Keratinocyte (primary cell): ENCODE measurements at regions not wholly inside any gene's neighbourhood (a gene's known extent, or its start where the extent isn't known, plus 50 kb on each side); places are given as distances from the start of the nearest gene placed in this dataset.

Experiments used
- EZH2 ChIP-seq: IDR thresholded peaks from one replicate; pipeline ENCODE4 v1.6.1; 2012; ENCODE audit warnings: inconsistent platforms, mild to moderate bottlenecking, low read length, moderate library complexity
- TF ChIP-seq, protein P1 (sequence below), 3 experiments: IDR thresholded peaks in 1 of 3; conservative IDR thresholded peaks in 1 of 3; optimal IDR thresholded peaks in 1 of 3; 2 replicates in 2 of 3; 3 replicates in 1 of 3; pipeline versions ENCODE3 to v1.5.1; 2011; ENCODE audit warnings: low read length in 3 of 3, mild to moderate bottlenecking in 3 of 3, moderate library complexity in 2 of 3, control low read depth in 1 of 3, inconsistent platforms in 1 of 3; ENCODE audit not compliant: insufficient read depth in 2 of 3; ENCODE audit errors: extremely low read depth in 1 of 3

GRCh38 chr6:167210375-167211294, 52.9 kb upstream of the GPR31 start:
- TF ChIP-seq, protein P1, sequence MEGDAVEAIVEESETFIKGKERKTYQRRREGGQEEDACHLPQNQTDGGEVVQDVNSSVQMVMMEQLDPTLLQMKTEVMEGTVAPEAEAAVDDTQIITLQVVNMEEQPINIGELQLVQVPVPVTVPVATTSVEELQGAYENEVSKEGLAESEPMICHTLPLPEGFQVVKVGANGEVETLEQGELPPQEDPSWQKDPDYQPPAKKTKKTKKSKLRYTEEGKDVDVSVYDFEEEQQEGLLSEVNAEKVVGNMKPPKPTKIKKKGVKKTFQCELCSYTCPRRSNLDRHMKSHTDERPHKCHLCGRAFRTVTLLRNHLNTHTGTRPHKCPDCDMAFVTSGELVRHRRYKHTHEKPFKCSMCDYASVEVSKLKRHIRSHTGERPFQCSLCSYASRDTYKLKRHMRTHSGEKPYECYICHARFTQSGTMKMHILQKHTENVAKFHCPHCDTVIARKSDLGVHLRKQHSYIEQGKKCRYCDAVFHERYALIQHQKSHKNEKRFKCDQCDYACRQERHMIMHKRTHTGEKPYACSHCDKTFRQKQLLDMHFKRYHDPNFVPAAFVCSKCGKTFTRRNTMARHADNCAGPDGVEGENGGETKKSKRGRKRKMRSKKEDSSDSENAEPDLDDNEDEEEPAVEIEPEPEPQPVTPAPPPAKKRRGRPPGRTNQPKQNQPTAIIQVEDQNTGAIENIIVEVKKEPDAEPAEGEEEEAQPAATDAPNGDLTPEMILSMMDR (optimal IDR thresholded peaks at IDR 0.05 in 1 of 3, IDR thresholded peaks at IDR 0.05 in 1 of 3, conservative IDR thresholded peaks at IDR 0.05 in 1 of 3; ENCODE audit: extremely low read depth in 1 of 3, insufficient read depth in 2 of 3, low read length in 3 of 3) = no peak
- no peak for TF ChIP-seq EZH2
